GM21825 (cell line): ENCODE measurements at regions not wholly inside any gene's neighbourhood (a gene's known extent, or its start where the extent isn't known, plus 50 kb on each side); places are given as distances from the start of the nearest gene placed in this dataset.
"Not testable (repeated sequence)": the region's sequence is repeated elsewhere in the genome, so short reads cannot be mapped to it uniquely, and the experiment has no call there.

ENCODE experiments used
- ATAC-seq: cut with Tn5 transposase; IDR thresholded peaks from one replicate; pipeline ENCODE4 v1.9.1; 2021; ENCODE audit warnings: mild to moderate bottlenecking, moderate library complexity; ENCODE audit not compliant: unreplicated experiment

DNA sequence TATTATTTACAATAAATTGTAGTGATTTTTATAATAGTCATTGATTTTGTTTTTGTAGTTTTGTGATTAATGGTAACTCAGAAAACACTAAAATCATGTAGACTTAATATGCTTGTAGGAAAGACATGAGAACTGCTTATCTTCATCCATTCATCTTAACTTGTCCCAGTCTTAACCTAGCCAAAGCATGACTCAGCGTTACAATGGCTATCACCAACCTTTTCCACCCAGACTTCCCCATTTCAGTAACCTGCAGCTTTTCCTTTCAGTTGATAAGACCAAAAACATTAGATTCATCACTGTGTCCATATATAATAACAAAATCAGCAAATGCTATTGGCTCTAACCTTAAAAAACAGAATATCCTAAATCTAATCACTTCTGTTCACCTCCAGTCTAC, 106.2 kb upstream of the KLF8 start:
- ATAC-seq = no peak

- no peak for ATAC-seq
These were observed 102.1 kb upstream of the KLF8 start for GRCh38 chrX:56130031-56130430.

DNA sequence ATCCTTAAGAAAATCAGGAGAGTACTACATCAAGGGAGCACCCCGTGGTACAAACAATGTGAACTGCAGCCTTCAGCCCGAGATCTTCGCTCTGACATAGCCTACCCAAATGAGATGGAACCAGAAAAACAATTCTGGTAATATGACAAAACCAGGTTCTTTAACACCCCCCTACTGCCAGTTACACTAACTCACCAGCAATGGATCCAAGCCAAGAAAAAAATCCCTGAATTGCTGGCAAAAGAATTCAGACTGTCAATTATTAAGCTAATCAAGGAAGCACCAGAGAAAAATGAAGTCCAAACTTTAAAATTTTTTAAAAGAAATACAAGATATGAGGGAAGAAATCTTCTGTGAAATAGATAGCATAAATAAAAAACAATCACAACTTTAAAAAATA, 101.7 kb upstream of the KLF8 start:
- ATAC-seq = no peak

GRCh38 chrX:56164135-56164534, 68.0 kb upstream of the KLF8 start:
- ATAC-seq = not testable (repeated sequence)
